GM12864 (cell line): ENCODE measurements at regions not wholly inside any gene's neighbourhood (a gene's known extent, or its start where the extent isn't known, plus 50 kb on each side); places are given as distances from the start of the nearest gene placed in this dataset.

Experiments
- DNase-seq: peaks from one replicate; pipeline ENCODE4 v3.0.0-alpha.2; 2011; ENCODE audit warnings: low read depth
- H3K4me3 ChIP-seq: 2 replicates; pipeline ENCODE4 v1.5.1; 2011; ENCODE audit warnings: mild to moderate bottlenecking, low read depth, low read length, control low read depth
- TF ChIP-seq, protein P1 (sequence below): IDR thresholded peaks from 2 replicates; pipeline ENCODE4 v1.5.1; 2011; ENCODE audit warnings: low read depth, mild to moderate bottlenecking, moderate library complexity, low read length, control low read depth, inconsistent platforms; ENCODE audit errors: missing control alignments

GRCh38 chr4:31111790-31112189 lies 391.6 kb downstream of the PCDH7 start:
- no peak for DNase-seq
- TF ChIP-seq, protein P1, sequence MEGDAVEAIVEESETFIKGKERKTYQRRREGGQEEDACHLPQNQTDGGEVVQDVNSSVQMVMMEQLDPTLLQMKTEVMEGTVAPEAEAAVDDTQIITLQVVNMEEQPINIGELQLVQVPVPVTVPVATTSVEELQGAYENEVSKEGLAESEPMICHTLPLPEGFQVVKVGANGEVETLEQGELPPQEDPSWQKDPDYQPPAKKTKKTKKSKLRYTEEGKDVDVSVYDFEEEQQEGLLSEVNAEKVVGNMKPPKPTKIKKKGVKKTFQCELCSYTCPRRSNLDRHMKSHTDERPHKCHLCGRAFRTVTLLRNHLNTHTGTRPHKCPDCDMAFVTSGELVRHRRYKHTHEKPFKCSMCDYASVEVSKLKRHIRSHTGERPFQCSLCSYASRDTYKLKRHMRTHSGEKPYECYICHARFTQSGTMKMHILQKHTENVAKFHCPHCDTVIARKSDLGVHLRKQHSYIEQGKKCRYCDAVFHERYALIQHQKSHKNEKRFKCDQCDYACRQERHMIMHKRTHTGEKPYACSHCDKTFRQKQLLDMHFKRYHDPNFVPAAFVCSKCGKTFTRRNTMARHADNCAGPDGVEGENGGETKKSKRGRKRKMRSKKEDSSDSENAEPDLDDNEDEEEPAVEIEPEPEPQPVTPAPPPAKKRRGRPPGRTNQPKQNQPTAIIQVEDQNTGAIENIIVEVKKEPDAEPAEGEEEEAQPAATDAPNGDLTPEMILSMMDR, result no peak
- no peak overlapping the region for H3K4me3 ChIP-seq

- DNase-seq, result no peak
- H3K4me3 ChIP-seq, result no peak overlapping the region
- TF ChIP-seq, protein P1, result no peak
These were observed 394.6 kb downstream of the PCDH7 start for GRCh38 chr4:31114816-31115215.

GRCh38 chr4:31124008-31124585 lies 403.9 kb downstream of the PCDH7 start:
- TF ChIP-seq, protein P1, result no peak
- DNase-seq, result no peak
- H3K4me3 ChIP-seq, result no peak overlapping the region

DNA sequence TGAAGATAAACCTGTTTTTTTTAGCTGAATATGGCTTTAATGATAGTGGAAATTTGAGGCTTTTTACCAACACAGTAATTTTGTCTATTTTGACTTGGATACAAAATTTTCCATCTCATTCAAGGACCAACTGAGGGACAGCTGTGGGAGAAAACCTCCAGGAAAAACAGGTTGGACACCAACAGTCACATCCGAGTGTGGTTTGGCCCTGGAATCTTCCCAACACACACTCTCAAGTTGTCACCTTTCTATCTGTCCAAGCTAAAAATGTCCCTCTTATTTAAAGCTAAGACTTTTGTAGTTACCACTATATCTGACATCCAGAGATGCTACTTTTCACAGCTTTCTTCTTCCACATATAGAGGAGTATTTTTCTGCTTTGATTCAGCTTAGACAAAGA lies 404.9 kb downstream of the PCDH7 start:
- H3K4me3 ChIP-seq, result no peak overlapping the region
- TF ChIP-seq, protein P1, result no peak
- DNase-seq, result no peak

GRCh38 chr4:31125496-31125895 lies 405.3 kb downstream of the PCDH7 start:
- TF ChIP-seq, protein P1, result no peak
- DNase-seq, result no peak
- no peak overlapping the region for H3K4me3 ChIP-seq

GRCh38 chr4:31126881-31127398 lies 406.8 kb downstream of the PCDH7 start:
- no peak for DNase-seq
- H3K4me3 ChIP-seq, result no peak overlapping the region
- TF ChIP-seq, protein P1, result no peak

DNA sequence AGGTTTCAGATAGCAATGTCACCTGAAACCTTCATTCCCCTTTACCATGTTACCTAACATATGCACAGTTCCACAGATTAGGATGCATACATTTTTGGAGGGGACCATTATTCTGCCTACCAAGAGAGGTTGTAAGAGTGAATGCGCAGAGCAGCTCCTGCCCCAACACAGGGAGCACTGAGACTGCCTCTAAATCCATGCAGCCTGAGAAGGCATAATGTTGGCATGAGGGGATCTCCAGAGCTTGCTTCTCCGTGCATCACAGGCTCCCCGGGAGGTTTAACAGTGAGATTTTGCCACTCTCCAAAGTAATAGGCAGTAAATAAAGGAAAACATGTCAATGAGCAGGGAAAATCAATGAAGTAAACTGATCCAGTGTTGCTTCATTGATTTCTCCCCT lies 410.8 kb downstream of the PCDH7 start:
- DNase-seq, result no peak
- TF ChIP-seq, protein P1, result no peak

More for the DNA sequence above, 410.8 kb downstream of the PCDH7 start:
- no peak overlapping the region for H3K4me3 ChIP-seq
